Smooth muscle cell (in vitro differentiated cells): ENCODE measurements at regions not wholly inside any gene's neighbourhood (a gene's known extent, or its start where the extent isn't known, plus 50 kb on each side); places are given as distances from the start of the nearest gene placed in this dataset.

Experiments
- DNase-seq: peaks from one replicate; lab custom pipeline; 2025; ENCODE audit not compliant: unreplicated experiment; lab: John Stamatoyannopoulos, UW
- H2AFZ ChIP-seq: fragments of 200-600 bp; sonication (generic); 2 replicates; pipeline ENCODE4 v1.6.0; 2016; ENCODE audit warnings: antibody characterized with exemption, low read depth, mild to moderate bottlenecking
- H3F3A ChIP-seq: fragments of 200-600 bp; sonication (generic); 2 replicates; pipeline ENCODE4 v1.6.0; 2017; ENCODE audit warnings: antibody characterized with exemption, low read depth
- H3K27ac ChIP-seq: fragments of 200-600 bp; sonication (generic); 2 replicates; pipeline ENCODE4 v1.5.1; 2016; ENCODE audit warnings: low read depth, mild to moderate bottlenecking
- H3K27me3 ChIP-seq: fragments of 200-600 bp; sonication (generic); 2 replicates; pipeline ENCODE4 v1.6.1; 2016; ENCODE audit warnings: low read depth, mild to moderate bottlenecking
- H3K36me3 ChIP-seq: fragments of 200-600 bp; sonication (generic); 2 replicates; pipeline ENCODE4 v1.5.1; 2016; ENCODE audit warnings: low read depth
- H3K4me1 ChIP-seq: fragments of 200-600 bp; sonication (generic); 2 replicates; pipeline ENCODE4 v1.5.1; 2016; ENCODE audit warnings: low read depth
- H3K4me2 ChIP-seq: fragments of 200-600 bp; sonication (generic); 2 replicates; pipeline ENCODE4 v1.6.0; 2016; ENCODE audit warnings: mild to moderate bottlenecking
- H3K4me3 ChIP-seq: fragments of 200-600 bp; sonication (generic); 2 replicates; pipeline ENCODE4 v1.5.1; 2016; ENCODE audit warnings: mild to moderate bottlenecking
- H3K79me2 ChIP-seq: fragments of 200-600 bp; sonication (generic); 2 replicates; pipeline ENCODE4 v1.6.0; 2016; ENCODE audit warnings: low read depth, mild to moderate bottlenecking
- H3K9ac ChIP-seq: fragments of 200-600 bp; sonication (generic); 2 replicates; pipeline ENCODE4 v1.6.0; 2016; ENCODE audit warnings: low read depth
- H3K9me3 ChIP-seq: fragments of 200-600 bp; sonication (generic); replicated peaks from 2 replicates; pipeline ENCODE4 v1.5.1; 2016; ENCODE audit warnings: low read depth
- H4K20me1 ChIP-seq: fragments of 200-600 bp; sonication (generic); 2 replicates; pipeline ENCODE4 v1.6.0; 2016; ENCODE audit warnings: low read depth
- CTCF ChIP-seq: fragments of 200-600 bp; sonication (generic); IDR thresholded peaks from 2 replicates; pipeline ENCODE4 v1.5.1; 2017; ENCODE audit warnings: borderline replicate concordance, mild to moderate bottlenecking, antibody characterized with exemption; ENCODE audit not compliant: insufficient read depth, poor library complexity, severe bottlenecking
- WGBS: methylation state at CpG from one replicate; pipeline ENCODE4 v1.1.7; 2016; ENCODE audit warnings: low lambda C conversion rate; 5-methylcytosine and 5-hydroxymethylcytosine counted together

GRCh38 chr5:124956471-124957029 lies 210.1 kb upstream of the ZNF608 start:
- H2AFZ ChIP-seq = no peak overlapping the region
- TF ChIP-seq CTCF = no peak
- H3K9ac ChIP-seq = no peak overlapping the region
- no peak overlapping the region for H3K4me3 ChIP-seq
- no peaks in the 10 kb centered on the region for H3K27me3 ChIP-seq
- no peaks in the 10 kb centered on the region for H3K9me3 ChIP-seq
- no peaks in the 10 kb centered on the region for H3K36me3 ChIP-seq
- no peaks in the 10 kb centered on the region for H3K4me1 ChIP-seq
- no peaks in the 10 kb centered on the region for H3K79me2 ChIP-seq
- no peak overlapping the region for H3K27ac ChIP-seq
- H3F3A ChIP-seq = no peaks in the 10 kb centered on the region
- no peak overlapping the region for H3K4me2 ChIP-seq
- DNase-seq = no peak
- no peaks in the 10 kb centered on the region for H4K20me1 ChIP-seq
- WGBS = 96% methylated on average over 1 of the region's 1 CpG

GRCh38 chr5:124957063-124957462 lies 210.6 kb upstream of the ZNF608 start:
- no peaks in the 10 kb centered on the region for H3K9me3 ChIP-seq
- H3K27me3 ChIP-seq = no peaks in the 10 kb centered on the region
- no peak for DNase-seq
- H3K79me2 ChIP-seq = no peaks in the 10 kb centered on the region
- no peaks in the 10 kb centered on the region for H3K4me1 ChIP-seq
- H3F3A ChIP-seq = no peaks in the 10 kb centered on the region
- H3K4me2 ChIP-seq = no peak overlapping the region
- no peaks in the 10 kb centered on the region for H4K20me1 ChIP-seq
- H3K27ac ChIP-seq = no peak overlapping the region
- H3K9ac ChIP-seq = no peak overlapping the region
- WGBS = 85% methylated on average over 5 of the region's 5 CpGs
- H3K4me3 ChIP-seq = no peak overlapping the region
- no peaks in the 10 kb centered on the region for H3K36me3 ChIP-seq
- no peak overlapping the region for H2AFZ ChIP-seq
- TF ChIP-seq CTCF = no peak

GRCh38 chr5:124960266-124960665 lies 213.8 kb upstream of the ZNF608 start:
- Histone ChIP-seq H3K4me3 (no peak overlapping the region), H3K27ac (no peak overlapping the region), H3K79me2 (no peaks in the 10 kb centered on the region), H4K20me1 (no peaks in the 10 kb centered on the region), H3K4me2 (no peak overlapping the region), H3K36me3 (no peaks in the 10 kb centered on the region), H3K27me3 (no peaks in the 10 kb centered on the region), H3K4me1 (peaks cover 22% of the 10 kb centered on the region), H3F3A (no peaks in the 10 kb centered on the region), H3K9me3 (no peaks in the 10 kb centered on the region), H3K9ac (no peak overlapping the region), H2AFZ (no peak overlapping the region)
- 94% methylated on average over 4 of the region's 4 CpGs for WGBS
- TF ChIP-seq CTCF = no peak
- DNase-seq = no peak

GRCh38 chr5:124961521-124961920 lies 215.1 kb upstream of the ZNF608 start:
- Histone ChIP-seq H3K79me2 (no peaks in the 10 kb centered on the region), H3K9ac (no peak overlapping the region), H3K27me3 (no peaks in the 10 kb centered on the region), H3K4me1 (peaks cover 22% of the 10 kb centered on the region), H4K20me1 (no peaks in the 10 kb centered on the region), H3K36me3 (no peaks in the 10 kb centered on the region), H3K9me3 (no peaks in the 10 kb centered on the region), H3K4me2 (no peak overlapping the region), H2AFZ (no peak overlapping the region), H3K27ac (no peak overlapping the region), H3F3A (no peaks in the 10 kb centered on the region), H3K4me3 (no peak overlapping the region)
- no peak for TF ChIP-seq CTCF
- WGBS = 87% methylated on average over 4 of the region's 4 CpGs
- no peak for DNase-seq
